Lower leg skin (tissue), 4 donors: ENCODE measurements at regions not wholly inside any gene's neighbourhood (a gene's known extent, or its start where the extent isn't known, plus 50 kb on each side); places are given as distances from the start of the nearest gene placed in this dataset.

Experiments used
- DNase-seq, 2 donors: peaks; one replicate each; pipeline ENCODE4 v3.0.0-alpha.2; 2019; ENCODE audit warnings: low spot score in 2 of 2
- H3K4me3 ChIP-seq: fragments of 200-600 bp; sonication (generic); 2 replicates; pipeline ENCODE4 v1.5.1; 2017; ENCODE audit warnings: mild to moderate bottlenecking, low read depth; ENCODE audit not compliant: poor library complexity, severe bottlenecking
- POLR2A ChIP-seq, 2 donors: fragments of 450-650 bp; IDR thresholded peaks; one replicate each; pipeline ENCODE4 v1.6.1; 2016 to 2017; ENCODE audit warnings: antibody characterized with exemption in 2 of 2, mild to moderate bottlenecking in 1 of 2, moderate library complexity in 1 of 2
- WGBS, 2 donors: methylation state at CpG; one replicate each; pipeline ENCODE4 v1.1.5; 2018; 5-methylcytosine and 5-hydroxymethylcytosine counted together
- intact Hi-C: fragments of 100-400 bp; cut with DNase I; formaldehyde crosslinking; loops from one replicate; pipeline ENCODE4 v1.15.0; 2023; ENCODE audit warnings: low total_unique reads
- TF ChIP-seq, protein P1 (sequence below), 3 donors: fragments of 450-650 bp; IDR thresholded peaks; one replicate each; pipeline ENCODE4 v1.5.1; 2016; ENCODE audit warnings: antibody characterized with exemption in 3 of 3, mild to moderate bottlenecking in 3 of 3, moderate library complexity in 2 of 3

DNA sequence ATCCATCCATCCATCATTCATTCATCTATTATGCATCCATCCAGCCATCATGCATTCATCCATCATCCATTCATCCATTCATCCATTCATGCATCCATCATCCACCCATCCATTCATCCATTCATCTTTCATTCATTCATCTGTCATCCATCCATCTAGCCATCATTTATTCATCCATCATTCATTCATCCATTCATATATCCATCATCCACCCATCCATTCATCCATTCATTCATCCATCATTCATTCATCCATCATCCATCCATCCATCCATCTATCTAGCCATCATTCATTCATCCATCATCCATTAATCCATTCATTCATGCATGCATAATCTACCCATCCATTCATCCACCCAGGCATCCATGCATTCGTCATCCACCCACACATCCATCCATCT is 1450.3 kb downstream of the TBC1D22A start:
- TF ChIP-seq POLR2A (IDR thresholded peaks at IDR 0.05): no peak
- TF ChIP-seq, protein P1, sequence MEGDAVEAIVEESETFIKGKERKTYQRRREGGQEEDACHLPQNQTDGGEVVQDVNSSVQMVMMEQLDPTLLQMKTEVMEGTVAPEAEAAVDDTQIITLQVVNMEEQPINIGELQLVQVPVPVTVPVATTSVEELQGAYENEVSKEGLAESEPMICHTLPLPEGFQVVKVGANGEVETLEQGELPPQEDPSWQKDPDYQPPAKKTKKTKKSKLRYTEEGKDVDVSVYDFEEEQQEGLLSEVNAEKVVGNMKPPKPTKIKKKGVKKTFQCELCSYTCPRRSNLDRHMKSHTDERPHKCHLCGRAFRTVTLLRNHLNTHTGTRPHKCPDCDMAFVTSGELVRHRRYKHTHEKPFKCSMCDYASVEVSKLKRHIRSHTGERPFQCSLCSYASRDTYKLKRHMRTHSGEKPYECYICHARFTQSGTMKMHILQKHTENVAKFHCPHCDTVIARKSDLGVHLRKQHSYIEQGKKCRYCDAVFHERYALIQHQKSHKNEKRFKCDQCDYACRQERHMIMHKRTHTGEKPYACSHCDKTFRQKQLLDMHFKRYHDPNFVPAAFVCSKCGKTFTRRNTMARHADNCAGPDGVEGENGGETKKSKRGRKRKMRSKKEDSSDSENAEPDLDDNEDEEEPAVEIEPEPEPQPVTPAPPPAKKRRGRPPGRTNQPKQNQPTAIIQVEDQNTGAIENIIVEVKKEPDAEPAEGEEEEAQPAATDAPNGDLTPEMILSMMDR (IDR thresholded peaks at IDR 0.05): no peak
- intact Hi-C loops: no loop called here
- WGBS, 2 donors: 81 to 85% methylated on average over 1 of the region's 1 CpG
- no peak for DNase-seq
- no peak overlapping the region for H3K4me3 ChIP-seq

GRCh38 chr22:48210812-48211211 is 1448.4 kb downstream of the TBC1D22A start:
- 36 to 63% methylated on average over 4 to 7 of the region's 7 CpGs for WGBS, 2 donors
- no peak for TF ChIP-seq POLR2A (IDR thresholded peaks at IDR 0.05)
- TF ChIP-seq, protein P1 (IDR thresholded peaks at IDR 0.05): no peak
- DNase-seq: no peak
- intact Hi-C loops: no loop called here
- H3K4me3 ChIP-seq: no peak overlapping the region

- no peak overlapping the region for H3K4me3 ChIP-seq
- DNase-seq: no peak
- intact Hi-C loops: no loop called here
- TF ChIP-seq, protein P1 (IDR thresholded peaks at IDR 0.05): no peak
- TF ChIP-seq POLR2A (IDR thresholded peaks at IDR 0.05): no peak
- WGBS, 2 donors: 24 to 62% methylated on average over 10 of the region's 10 CpGs
Measured at GRCh38 chr22:48210198-48210580, 1447.7 kb downstream of the TBC1D22A start.

GRCh38 chr22:48209473-48210197 is 1447.2 kb downstream of the TBC1D22A start:
- intact Hi-C loops: no loop called here

GRCh38 chr22:48208894-48209293 is 1446.4 kb downstream of the TBC1D22A start:
- intact Hi-C loops: no loop called here
- WGBS, 2 donors: 72 to 73% methylated on average over 18 to 19 of the region's 19 CpGs

More at GRCh38 chr22:48209473-48210197, 1447.2 kb downstream of the TBC1D22A start:
- H3K4me3 ChIP-seq: no peak overlapping the region
- DNase-seq: no peak
- 65% methylated on average over 26 of the region's 26 CpGs for WGBS, 2 donors
- TF ChIP-seq, protein P1 (IDR thresholded peaks at IDR 0.05): no peak
- no peak for TF ChIP-seq POLR2A (IDR thresholded peaks at IDR 0.05)

More at GRCh38 chr22:48208894-48209293, 1446.4 kb downstream of the TBC1D22A start:
- no peak for TF ChIP-seq POLR2A (IDR thresholded peaks at IDR 0.05)
- TF ChIP-seq, protein P1 (IDR thresholded peaks at IDR 0.05): no peak
- DNase-seq: no peak
- no peak overlapping the region for H3K4me3 ChIP-seq
